ENCODE measurements at regions not wholly inside any gene's neighbourhood (a gene's known extent, or its start where the extent isn't known, plus 50 kb on each side); places are given as distances from the start of the nearest gene placed in this dataset.

- intact Hi-C loops (cut with DNase I): no loop called here
- no peak for FAIRE-seq
These were observed 52.9 kb upstream of the PLCB4 start for GRCh38 chr20:9015984-9016324.

GRCh38 chr20:9018346-9018745 is 50.5 kb upstream of the PLCB4 start:
- intact Hi-C loops (cut with DNase I): no loop called here
- Histone ChIP-seq H3K27ac (ENCODE audit: low read depth in 2 of 2, low read length in 2 of 2) (no peak overlapping the region), H3K9me3 (ENCODE audit: control insufficient read depth in 2 of 3, insufficient read depth in 1 of 3, low read length in 3 of 3) (no peaks in the 10 kb centered on the region), H3K4me3 (ENCODE audit: low read length in 3 of 3) (no peak overlapping the region), H3K4me1 (ENCODE audit: control insufficient read depth in 2 of 3, insufficient read depth in 2 of 3, low read depth in 1 of 3, low read length in 3 of 3) (no peaks in the 10 kb centered on the region), H3K9ac (ENCODE audit: low read length in 3 of 3) (no peak overlapping the region), H3K36me3 (ENCODE audit: control insufficient read depth in 2 of 3, insufficient read depth in 3 of 3, low read length in 3 of 3) (no peaks in the 10 kb centered on the region), H3K27me3 (ENCODE audit: control insufficient read depth, insufficient read depth, low read length) (no peaks in the 10 kb centered on the region)
- FAIRE-seq (no peak), DNase-seq (no peak)
- TF ChIP-seq CTCF (IDR thresholded peaks at IDR 0.05; ENCODE audit: borderline replicate concordance, extremely low read depth, insufficient read depth): no peak

More at GRCh38 chr20:9015984-9016324, 52.9 kb upstream of the PLCB4 start:
- no peaks in the 10 kb centered on the region for H3K4me1 ChIP-seq (ENCODE audit: control insufficient read depth in 2 of 3, insufficient read depth in 2 of 3, low read depth in 1 of 3, low read length in 3 of 3)
- DNase-seq: no peak
- no peaks in the 10 kb centered on the region for H3K36me3 ChIP-seq (ENCODE audit: control insufficient read depth in 2 of 3, insufficient read depth in 3 of 3, low read length in 3 of 3)
- H3K9me3 ChIP-seq (ENCODE audit: control insufficient read depth in 2 of 3, insufficient read depth in 1 of 3, low read length in 3 of 3): no peaks in the 10 kb centered on the region
- no peak overlapping the region for H3K27ac ChIP-seq (ENCODE audit: low read depth in 2 of 2, low read length in 2 of 2)
- H3K4me3 ChIP-seq (ENCODE audit: low read length in 3 of 3): no peak overlapping the region
- no peaks in the 10 kb centered on the region for H3K27me3 ChIP-seq (ENCODE audit: control insufficient read depth, insufficient read depth, low read length)
- TF ChIP-seq CTCF (IDR thresholded peaks at IDR 0.05; ENCODE audit: borderline replicate concordance, extremely low read depth, insufficient read depth): no peak
- H3K9ac ChIP-seq (ENCODE audit: low read length in 3 of 3): no peak overlapping the region

All from kidney (tissue), 13 donors.